HG03175 (cell line): ENCODE measurements at regions not wholly inside any gene's neighbourhood (a gene's known extent, or its start where the extent isn't known, plus 50 kb on each side); places are given as distances from the start of the nearest gene placed in this dataset.

Experiments used
- ATAC-seq: cut with Tn5 transposase; IDR thresholded peaks from one replicate; pipeline ENCODE4 v1.9.1; 2021; ENCODE audit warnings: mild to moderate bottlenecking, moderate library complexity; ENCODE audit not compliant: unreplicated experiment

- ATAC-seq: no peak
Measured at GRCh38 chr10:131621784-131622624, 278.8 kb upstream of the PPP2R2D start.

- ATAC-seq: no peak
Measured at GRCh38 chr10:131625041-131625440, 275.8 kb upstream of the PPP2R2D start.

GRCh38 chr10:131626274-131626673 lies 274.5 kb upstream of the PPP2R2D start:
- ATAC-seq: no peak

- ATAC-seq: no peak
Measured at GRCh38 chr10:131629026-131629770, 271.6 kb upstream of the PPP2R2D start.

GRCh38 chr10:131630772-131631258 lies 270.0 kb upstream of the PPP2R2D start:
- ATAC-seq: no peak

- ATAC-seq: no peak
Measured at GRCh38 chr10:131631619-131632018, 269.2 kb upstream of the PPP2R2D start.

GRCh38 chr10:131635564-131636015 lies 265.2 kb upstream of the PPP2R2D start:
- no peak for ATAC-seq

- ATAC-seq: no peak
Measured at GRCh38 chr10:131636116-131636515, 264.7 kb upstream of the PPP2R2D start.

- no peak for ATAC-seq
Measured at GRCh38 chr10:131636841-131637724, 263.7 kb upstream of the PPP2R2D start.

- no peak for ATAC-seq
Measured at GRCh38 chr10:131638049-131638879, 262.5 kb upstream of the PPP2R2D start.

- no peak for ATAC-seq
Measured at GRCh38 chr10:131638880-131639278, 261.9 kb upstream of the PPP2R2D start.

GRCh38 chr10:131640045-131640644 lies 260.7 kb upstream of the PPP2R2D start:
- no peak for ATAC-seq

- peak; percentile 97 for ATAC-seq
Measured at GRCh38 chr10:131641231-131641630, 259.6 kb upstream of the PPP2R2D start.

- no peak for ATAC-seq
Measured at GRCh38 chr10:131641898-131642297, 258.9 kb upstream of the PPP2R2D start.

GRCh38 chr10:131642966-131643365 lies 257.8 kb upstream of the PPP2R2D start:
- no peak for ATAC-seq

- no peak for ATAC-seq
Measured at GRCh38 chr10:131644289-131644688, 256.5 kb upstream of the PPP2R2D start.

- ATAC-seq: no peak
Measured at GRCh38 chr10:131644864-131645658, 255.7 kb upstream of the PPP2R2D start.

- ATAC-seq: no peak
Measured at GRCh38 chr10:131645756-131646155, 255.1 kb upstream of the PPP2R2D start.
